ENCODE measurements at regions not wholly inside any gene's neighbourhood (a gene's known extent, or its start where the extent isn't known, plus 50 kb on each side); places are given as distances from the start of the nearest gene placed in this dataset.

- DNase-seq: no peak
Measured at GRCh38 chr7:46710927-46711326, 789.9 kb upstream of the IGFBP3 start.

- no peak for DNase-seq
Measured at GRCh38 chr7:46707973-46708372, 786.9 kb upstream of the IGFBP3 start.

GRCh38 chr7:46705386-46706255 lies 784.5 kb upstream of the IGFBP3 start:
- DNase-seq: no peak

GRCh38 chr7:46696741-46697140 lies 775.7 kb upstream of the IGFBP3 start:
- no peak for DNase-seq

GRCh38 chr7:46695051-46695708 lies 774.1 kb upstream of the IGFBP3 start:
- no peak for DNase-seq

GRCh38 chr7:46694058-46694457 lies 773.0 kb upstream of the IGFBP3 start:
- no peak for DNase-seq

- no peak for DNase-seq
Measured at GRCh38 chr7:46687203-46687602, 766.1 kb upstream of the IGFBP3 start.

- no peak for DNase-seq
Measured at GRCh38 chr7:46685051-46685450, 764.0 kb upstream of the IGFBP3 start.

- DNase-seq: no peak
Measured at GRCh38 chr7:46682836-46683624, 762.0 kb upstream of the IGFBP3 start.

GRCh38 chr7:46681865-46682503 lies 760.9 kb upstream of the IGFBP3 start:
- no peak for DNase-seq

- DNase-seq: no peak
Measured at GRCh38 chr7:46680147-46680546, 759.1 kb upstream of the IGFBP3 start.

GRCh38 chr7:46679671-46680070 lies 758.6 kb upstream of the IGFBP3 start:
- DNase-seq: no peak

- no peak for DNase-seq
Measured at GRCh38 chr7:46678421-46678820, 757.3 kb upstream of the IGFBP3 start.

GRCh38 chr7:46675456-46675855 lies 754.4 kb upstream of the IGFBP3 start:
- DNase-seq: no peak

GRCh38 chr7:46672861-46673260 lies 751.8 kb upstream of the IGFBP3 start:
- no peak for DNase-seq

GRCh38 chr7:46671108-46671769 lies 750.2 kb upstream of the IGFBP3 start:
- DNase-seq: no peak

- no peak for DNase-seq
Measured at GRCh38 chr7:46669028-46669427, 748.0 kb upstream of the IGFBP3 start.

- DNase-seq: no peak
Measured at GRCh38 chr7:46664453-46664852, 743.4 kb upstream of the IGFBP3 start.

GRCh38 chr7:46663025-46663424 lies 742.0 kb upstream of the IGFBP3 start:
- no peak for DNase-seq

- DNase-seq: no peak
Measured at GRCh38 chr7:46661431-46661830, 740.4 kb upstream of the IGFBP3 start.

- DNase-seq: no peak
Measured at GRCh38 chr7:46660402-46660980, 739.4 kb upstream of the IGFBP3 start.

GRCh38 chr7:46658281-46658680 lies 737.2 kb upstream of the IGFBP3 start:
- no peak for DNase-seq

Measured in CD4-positive, alpha-beta T cell treated with Interleukin-1 beta for 1 hour (primary cell).